DMS79 treated with DMSO at 0.1 percent for 48 hours (cell line): ENCODE measurements at regions not wholly inside any gene's neighbourhood (a gene's known extent, or its start where the extent isn't known, plus 50 kb on each side); places are given as distances from the start of the nearest gene placed in this dataset.

Experiments used
- DNase-seq: peaks from one replicate; lab custom pipeline; 2025; lab: John Stamatoyannopoulos, UW

DNA sequence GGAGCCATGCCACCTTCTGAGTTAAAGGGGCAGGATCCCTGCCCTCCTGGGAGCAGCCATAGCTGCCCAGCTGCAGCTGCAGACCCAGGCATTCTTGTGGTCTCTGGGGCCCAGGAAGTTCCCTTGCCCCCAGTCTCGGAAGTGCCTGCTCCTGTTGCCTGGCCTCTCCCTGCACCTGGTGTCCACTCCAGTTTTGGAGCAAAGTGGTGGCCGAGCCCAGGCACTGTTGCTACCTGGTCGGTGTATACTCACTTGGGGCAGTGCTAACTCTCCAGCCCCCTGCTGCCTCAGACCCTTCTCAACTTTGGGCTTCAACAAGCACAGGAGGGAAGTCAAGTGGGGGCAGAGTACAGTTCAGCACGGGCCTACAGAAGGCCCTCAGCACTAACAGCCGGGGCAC lies 352.9 kb upstream of the NCAM2 start:
- no peak for DNase-seq

DNA sequence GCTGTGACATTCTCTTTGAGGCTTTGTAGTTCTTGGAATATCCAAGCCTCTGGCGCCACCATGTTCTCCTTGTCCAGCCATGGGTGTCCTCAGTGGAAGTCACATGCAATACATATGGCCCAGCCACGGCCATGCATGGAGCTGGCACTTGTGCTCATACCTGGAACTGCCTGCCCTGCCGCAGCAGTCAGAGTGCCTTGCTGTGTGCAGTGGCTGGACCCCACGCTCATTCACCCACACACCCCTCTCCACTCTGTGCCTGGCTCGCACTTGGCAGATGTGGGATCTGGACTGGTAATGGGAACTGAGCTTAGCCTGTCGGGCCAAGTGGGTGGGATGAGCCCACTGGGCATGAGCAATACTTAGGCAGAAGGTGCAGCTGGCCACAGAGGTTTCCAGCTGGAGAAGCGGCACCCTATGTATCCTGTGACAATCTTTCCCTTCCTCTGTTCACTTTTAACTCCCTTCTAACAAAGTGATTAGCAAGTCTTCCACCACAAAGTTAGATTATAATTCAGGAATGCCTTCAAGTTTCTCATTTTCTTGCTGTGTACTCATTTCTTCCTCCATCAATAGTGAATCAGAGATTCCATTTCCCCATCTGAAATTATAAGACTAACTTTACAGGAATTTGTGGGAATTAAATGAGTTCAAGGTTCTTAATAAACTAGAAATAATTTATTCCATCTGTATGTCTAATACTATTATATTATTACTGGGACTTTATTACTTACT lies 351.6 kb upstream of the NCAM2 start:
- no peak for DNase-seq

DNA sequence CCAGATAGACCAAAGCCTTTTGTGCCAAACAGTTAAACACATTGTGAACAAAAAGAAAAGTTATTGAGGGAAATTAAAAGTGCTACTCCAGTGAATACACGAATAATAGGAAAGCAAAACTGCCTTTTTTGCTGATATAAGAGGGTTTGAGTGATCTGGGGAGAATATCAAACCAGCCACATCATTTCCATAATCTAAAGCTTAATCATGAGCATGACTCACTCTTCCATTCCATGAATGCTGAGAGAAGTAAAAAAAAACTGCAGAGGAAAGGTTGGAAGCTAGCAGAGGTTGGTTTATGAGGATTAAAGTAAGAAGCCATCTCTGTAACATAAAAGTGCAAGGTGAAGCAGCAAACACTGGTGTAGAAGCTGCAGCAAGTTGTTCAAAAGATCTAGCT lies 350.6 kb upstream of the NCAM2 start:
- DNase-seq: no peak

DNA sequence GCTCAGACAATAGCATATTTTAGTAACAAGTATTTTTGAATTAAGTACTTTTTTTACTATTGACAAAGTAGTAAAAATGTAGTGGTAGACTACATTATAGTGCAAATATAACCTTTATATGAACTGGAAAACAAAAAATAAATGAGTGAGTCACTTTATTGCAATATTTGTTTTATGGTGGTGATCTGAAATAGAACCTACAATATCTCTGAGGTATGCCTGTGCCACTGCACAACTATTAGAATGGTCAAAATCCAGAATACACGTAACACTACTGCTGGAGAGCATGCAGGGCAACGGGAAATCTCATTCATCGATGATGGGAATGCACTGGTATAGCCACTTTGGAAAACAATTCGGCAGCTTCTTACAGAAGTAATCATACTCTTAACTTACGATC lies 349.0 kb upstream of the NCAM2 start:
- DNase-seq: no peak

DNA sequence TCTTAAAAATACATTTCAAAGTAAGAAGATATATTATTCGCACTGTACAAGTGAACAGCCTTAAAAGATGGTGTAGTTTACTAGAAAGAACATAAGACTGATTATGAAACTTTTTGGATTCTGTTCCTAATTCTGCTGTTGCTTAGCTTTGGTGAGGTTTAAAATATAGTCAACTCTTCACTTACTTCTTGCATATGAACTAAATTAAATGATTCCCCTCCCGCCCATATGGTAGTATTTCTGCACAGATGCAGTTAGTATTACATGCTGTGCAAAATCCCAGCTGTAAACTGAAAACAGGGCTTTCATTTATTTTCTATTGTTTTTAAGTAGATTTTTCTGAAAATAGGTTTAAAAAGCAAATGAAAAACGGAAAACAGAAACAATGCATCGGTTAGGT lies 345.4 kb upstream of the NCAM2 start:
- no peak for DNase-seq

DNA sequence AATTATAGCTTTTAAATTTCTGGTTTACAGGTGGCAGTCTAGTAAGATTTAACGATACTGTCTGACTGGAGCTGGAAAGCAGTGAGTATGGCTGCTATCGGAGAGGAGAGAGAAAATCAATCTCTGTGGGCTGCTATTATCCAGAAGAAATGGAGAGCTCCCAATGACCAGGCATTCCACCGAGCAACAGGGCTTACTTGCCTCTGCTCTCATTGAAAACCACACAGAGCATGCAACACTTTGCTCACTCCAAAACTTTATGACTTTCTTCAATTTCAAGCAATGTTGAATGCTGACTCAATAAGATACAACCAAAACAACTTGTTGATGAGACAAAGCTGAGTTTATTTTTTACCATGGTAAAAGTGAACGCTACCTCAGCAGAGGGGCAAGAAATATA lies 337.0 kb upstream of the NCAM2 start:
- peak; percentile 20 for DNase-seq

DNA sequence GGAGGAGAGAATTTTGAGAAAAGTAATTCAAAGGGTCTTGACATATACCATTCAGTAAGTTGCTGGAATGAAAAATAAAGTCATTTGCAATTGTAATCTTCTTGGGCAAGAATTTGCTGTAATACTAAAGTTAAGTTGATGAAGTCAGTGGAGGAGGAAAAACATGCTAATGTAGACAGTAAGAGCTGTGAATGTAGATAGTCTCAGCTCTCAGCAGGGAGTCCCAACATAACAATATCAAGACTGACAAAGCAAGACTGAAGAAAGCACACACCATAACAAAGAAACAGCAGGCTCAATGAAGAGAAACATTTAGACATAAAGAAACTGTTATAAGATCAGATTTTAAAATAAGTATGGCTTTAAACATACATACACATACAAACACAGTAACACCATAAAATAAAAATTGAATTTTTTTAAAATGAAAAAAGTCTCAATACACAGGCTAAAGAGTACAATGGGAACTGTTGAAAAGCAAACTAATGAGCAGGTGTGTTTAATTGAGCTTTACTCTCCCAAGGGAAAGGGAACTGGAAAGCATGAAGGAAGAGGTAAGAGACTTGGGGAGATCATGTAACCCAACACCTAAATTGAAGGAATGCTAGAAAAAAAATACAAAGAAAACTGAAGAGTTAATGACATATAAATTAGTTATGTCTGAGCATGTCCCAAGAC lies 336.3 kb upstream of the NCAM2 start:
- peak; percentile 50 for DNase-seq

DNA sequence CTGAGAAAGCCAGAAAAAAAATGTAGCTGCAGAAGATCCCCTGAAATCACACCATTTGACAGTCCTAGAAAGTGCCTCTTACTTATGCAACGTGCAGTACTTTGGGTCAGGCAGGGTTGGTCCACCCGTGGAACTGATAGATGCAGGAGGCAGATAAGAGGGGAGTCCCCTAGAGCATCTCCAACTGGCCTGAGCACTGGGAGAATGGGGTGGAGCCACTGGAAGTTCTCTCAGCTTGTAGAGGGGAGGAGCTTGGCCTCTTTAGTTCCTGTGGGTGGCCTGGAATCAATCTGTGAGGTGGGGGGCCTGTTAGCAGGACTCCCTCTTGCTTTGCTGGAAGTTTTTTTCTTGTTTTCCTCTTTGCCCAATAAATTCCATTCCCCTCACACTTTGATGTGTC lies 335.7 kb upstream of the NCAM2 start:
- DNase-seq: peak; percentile 23

DNA sequence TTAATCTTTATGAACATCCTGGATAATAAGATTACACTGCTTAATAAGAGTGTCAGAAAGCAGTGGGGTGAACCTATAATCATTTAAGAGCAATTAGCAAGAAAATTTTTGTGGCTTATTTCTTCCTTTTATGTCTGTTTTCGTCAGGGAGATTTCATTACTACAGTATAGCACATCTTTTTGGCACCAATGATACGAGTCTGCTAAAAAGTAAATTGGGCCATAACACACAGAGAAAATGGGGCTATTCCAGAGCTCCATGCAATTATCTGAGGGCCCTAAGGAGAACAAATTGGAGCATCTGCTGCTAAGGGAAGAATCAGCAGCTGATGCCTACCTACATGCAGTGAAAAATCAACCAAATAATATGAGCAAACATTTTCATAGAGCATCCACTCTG lies 330.3 kb upstream of the NCAM2 start:
- DNase-seq: no peak

DNA sequence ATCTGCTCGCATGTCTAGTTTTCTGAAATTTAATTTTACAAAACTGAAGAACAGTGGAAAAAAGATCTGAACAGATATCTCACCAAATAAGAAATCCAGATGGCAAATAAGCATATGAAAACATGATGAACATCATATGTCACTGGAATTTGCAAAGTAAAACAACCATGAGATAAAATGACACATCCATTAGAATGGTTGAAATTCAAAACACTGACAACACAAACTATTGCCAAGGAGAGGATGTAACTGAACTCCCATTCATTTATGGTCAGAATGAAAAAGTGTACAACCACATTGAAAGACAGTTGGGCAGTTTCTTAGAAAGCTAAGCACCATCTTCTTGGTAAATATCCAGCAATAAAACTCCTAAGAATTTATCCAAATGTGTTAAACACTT lies 312.7 kb upstream of the NCAM2 start:
- no peak for DNase-seq

DNA sequence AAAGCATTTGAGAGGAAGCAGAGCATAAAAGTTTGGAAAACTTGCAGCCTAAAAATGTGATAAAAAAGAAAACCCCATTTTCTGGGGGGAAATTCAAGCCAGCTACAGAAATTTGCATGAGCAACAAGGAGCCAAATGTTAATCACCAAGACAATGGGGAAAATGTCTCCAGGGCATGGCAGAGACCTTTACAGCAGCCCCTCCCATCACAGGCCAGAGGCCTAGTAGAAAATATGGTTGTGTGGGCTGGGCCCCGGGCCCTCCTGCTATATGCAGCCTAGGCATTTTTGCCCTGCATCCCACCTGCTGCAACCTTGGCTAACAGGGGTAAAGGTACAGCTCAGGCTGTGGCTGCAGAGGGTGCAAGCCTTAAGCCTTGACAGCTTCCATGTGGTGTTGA lies 299.6 kb upstream of the NCAM2 start:
- no peak for DNase-seq

DNA sequence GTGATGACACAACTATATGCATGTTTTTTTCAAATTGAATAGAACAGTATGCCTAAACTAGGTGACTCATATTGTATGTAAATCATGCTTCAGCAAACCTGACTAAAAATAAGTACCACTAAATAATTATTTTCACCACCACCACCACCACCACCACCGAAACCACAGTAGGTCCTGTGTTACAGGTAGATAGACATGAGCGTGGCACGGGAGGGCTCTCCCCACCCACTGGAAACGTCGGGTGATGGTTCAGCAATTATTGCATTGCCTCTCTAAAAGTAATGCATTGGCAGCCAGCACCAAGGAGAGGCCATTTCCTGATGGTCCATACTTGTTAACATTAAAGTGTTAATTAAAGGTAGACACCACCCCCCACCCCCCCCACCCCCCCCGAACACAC lies 297.0 kb upstream of the NCAM2 start:
- DNase-seq: no peak

DNA sequence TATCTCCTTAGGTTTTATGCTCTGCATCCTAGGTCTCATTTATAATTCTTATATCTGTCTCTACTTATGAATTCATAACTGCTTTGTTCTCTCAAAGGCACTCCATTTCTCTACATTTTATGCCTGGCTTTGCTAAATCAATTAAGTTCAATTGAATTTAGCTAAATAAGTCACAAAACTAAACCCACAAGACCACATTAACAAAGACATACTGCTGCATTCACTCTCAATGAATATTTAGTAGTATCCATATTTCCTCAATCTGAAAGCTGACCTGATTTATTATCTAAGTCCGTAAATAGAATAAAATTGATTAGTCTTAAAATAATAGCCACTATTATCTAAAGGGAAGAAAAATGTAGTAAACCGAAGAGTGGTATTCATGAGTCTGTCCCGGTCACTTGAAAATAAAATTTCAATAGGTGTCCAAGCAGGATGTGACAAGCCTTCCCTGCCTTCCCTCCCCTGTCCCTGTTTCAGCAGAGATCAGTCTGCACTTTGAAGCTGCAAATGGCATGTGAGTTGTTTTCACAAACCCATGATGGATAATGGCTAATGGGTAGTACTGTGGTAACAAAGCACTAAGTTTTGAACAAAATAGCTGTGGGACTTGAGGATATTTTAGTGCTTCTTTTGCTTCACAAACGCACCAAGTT lies 295.0 kb upstream of the NCAM2 start:
- DNase-seq: no peak

DNA sequence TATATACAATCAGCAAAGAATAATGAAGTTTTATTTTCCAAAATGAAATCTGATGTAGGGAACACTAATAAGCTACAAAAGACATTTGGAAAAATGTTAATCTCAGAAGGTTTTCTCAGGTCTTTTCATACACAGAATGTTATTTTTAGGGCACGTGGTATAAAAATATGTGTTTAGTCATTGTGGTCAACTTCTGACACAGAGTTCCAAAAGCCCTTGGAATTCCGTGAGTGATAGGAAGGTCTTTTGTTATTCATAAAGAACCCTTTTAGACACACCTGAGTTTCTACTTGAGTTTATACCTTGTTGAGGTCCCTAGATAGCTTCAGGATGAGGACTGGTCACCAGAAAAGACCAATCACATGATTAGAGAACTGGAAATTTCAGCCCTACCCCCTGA lies 277.6 kb upstream of the NCAM2 start:
- no peak for DNase-seq

DNA sequence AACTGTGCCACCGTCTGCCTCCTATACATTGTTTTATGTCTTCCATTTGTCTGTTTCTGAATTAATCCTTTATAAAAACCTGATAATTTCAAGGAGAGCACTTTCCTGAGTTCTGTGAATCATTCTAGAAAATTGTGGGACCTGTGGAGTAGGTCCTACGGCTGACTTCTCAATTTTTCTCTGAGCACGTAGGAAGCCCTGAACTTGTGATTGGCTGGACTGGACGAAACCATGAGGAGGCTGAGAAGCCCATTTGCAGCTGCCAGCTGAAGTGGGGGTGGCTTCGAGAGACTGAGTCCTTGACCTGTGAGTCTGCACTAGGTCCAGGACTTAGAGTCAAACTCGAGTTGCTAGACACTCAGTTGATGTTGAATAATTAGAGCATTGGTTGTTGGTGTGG lies 277.1 kb upstream of the NCAM2 start:
- DNase-seq: no peak

DNA sequence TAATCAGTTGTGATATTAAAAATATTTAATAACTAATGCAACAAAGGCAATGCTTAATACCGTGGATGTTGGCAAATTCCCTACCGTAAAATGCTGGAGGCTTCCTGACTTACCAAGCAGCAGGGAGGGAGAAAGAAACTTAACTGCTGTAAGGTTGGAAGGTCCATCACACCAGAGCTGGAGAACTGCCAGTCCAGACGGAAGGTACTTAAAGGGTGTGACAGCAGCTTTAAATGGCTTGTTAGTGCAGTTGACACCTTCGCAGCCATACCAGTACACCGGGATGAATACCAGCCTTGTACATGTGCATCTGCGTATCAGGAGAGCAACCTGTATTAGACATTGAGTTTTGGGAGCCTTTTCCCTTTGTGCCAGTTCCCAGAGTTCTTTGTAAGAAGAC lies 269.5 kb upstream of the NCAM2 start:
- DNase-seq: no peak

DNA sequence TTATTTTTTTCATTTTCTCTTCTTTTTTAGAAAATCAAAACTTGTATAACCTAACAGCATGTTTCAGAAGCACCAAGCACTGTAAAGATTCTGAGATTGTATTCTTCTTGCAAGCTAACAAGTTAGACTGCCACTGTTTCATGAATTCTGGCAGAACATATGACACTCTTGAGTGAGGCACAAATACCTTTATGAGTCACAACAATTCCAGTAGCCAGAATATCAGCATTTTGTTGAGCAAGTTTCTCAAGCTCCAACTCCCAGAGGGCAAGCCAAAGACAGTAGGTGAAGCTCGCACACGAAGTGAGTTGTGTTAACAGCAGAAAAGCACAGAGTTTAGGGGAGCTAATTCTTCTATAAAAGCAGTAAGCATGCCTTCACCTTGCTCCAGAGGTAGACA lies 268.8 kb upstream of the NCAM2 start:
- no peak for DNase-seq

DNA sequence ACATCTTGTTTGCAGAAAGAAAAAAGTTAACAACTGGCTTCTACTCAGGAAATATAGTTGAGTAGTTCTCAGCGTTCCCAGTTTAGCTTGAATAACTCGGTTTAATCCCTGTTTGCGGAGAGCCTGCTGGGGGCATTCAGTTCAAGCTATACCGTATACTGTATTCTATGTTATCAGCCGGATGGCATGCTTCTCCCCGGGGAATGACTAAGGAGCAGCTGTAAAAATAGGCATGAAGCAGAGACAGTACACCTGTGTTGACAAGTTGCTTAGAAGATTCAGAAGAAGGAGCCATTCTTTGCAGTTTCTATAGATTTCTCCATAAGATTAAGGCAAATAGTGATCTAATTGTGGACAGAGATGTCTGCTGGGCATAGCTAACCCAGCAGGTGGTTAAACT lies 267.8 kb upstream of the NCAM2 start:
- no peak for DNase-seq

DNA sequence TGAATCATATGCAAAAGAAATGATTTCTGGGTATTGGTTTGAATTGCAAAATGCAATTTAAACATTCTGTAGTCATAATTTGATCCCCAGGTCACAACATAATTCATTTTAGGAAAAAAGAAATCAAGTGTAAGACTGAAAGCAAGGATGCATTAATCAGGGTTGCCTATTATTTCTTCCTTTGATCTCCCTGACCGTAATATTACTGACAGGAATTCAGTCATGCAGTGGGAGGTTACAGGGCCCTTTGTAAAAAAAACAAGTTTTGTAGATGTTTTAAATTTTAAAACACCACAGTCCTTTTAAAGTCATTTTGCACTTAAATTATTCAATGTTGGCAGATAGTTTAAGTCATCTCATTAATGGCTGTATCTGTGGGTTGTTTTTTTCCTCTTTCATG lies 263.0 kb upstream of the NCAM2 start:
- DNase-seq: no peak

DNA sequence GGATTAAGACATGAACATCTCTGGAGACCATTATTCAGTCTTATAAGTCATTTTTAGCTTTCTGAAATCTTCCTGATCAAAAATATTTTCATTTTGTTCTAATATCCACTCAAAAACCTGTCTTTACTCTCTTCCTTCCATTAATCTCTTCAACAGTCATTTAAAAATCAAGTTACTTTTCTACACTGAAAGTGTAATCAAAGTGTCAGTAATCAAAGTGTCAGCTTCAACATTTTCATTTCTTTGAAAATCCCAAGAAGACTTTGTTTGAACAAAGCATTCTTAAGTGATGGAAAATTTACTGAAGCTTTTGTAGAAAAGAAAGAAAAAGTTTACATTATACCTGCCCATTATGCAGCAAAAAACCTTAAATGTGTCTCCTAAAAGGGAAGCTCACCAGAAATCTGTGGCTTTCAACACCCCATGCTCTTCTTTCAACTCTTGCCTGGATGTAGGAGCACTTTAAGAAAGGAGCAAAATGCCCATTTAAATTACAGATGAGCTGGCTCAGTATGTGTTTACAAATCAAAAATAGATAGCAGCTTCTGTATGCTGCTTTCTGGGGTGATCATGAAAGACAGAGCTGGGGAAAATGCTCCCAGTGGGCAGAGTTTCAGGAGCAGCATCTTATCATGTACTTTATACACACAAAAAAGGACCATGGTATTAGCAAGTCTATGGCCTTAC lies 260.8 kb upstream of the NCAM2 start:
- DNase-seq: no peak

DNA sequence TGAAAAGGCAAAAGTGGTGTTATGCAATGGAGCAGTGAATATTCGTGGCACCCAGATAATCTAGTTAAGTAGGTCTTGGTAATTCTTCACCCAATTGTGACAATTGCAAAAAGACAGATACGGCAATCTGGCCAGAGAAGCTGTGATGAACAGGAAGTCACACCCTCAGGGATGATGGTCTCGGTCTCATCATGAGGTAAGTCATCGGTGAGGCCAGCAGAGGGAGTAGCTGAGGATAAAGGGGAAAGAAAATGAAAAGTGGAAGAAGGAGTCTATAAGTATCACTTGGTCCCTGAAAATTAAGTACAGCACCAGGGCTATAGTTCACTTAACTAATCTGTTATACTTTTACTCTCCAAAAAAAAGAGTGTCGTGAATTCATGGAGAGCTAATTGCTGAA lies 258.8 kb upstream of the NCAM2 start:
- no peak for DNase-seq

DNA sequence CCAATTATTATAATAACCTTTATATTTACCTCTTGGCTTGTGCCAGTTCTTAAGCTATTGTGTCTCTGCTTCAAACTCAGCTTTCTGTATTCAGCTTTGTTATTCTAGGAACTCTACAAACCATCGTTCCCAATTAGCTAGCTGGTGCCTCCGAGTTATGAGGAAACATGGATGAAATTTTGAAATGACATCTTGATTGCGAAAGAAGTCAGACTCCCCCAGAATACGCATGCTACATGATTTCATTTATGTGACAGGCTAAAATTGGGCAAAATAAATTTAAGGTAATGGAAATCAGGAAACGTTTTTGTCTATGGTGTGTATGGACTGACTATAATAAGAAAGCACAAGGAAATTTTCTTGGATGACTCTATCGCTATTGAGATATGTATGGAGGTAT lies 256.8 kb upstream of the NCAM2 start:
- DNase-seq: no peak

DNA sequence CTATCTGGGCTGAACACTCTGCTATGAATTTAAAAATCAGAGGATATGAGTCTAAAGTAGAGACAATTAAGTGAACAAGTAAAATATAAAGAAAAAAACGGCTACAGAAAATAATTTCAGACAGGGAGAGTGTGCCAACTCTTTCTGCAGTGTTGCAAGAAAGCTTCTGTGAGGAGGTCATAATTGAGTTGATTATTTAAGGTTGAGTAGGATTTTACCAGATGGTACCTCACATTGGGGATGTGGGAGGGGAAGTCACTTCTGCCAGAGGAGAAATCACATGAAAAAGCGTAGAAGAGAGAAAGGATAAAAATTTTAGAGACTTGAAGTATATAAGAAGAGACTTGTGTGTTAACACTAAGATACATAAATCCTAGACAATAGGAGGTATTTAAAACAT lies 238.0 kb upstream of the NCAM2 start:
- no peak for DNase-seq
